SKM-1 treated with dmso at 0.1 percent for 144 hours (cell line): ENCODE measurements at regions not wholly inside any gene's neighbourhood (a gene's known extent, or its start where the extent isn't known, plus 50 kb on each side); places are given as distances from the start of the nearest gene placed in this dataset.
A peak's percentile ranks its signal among the peaks of the same experiment; 100 is the strongest.
"Not testable (repeated sequence)": the region's sequence is repeated elsewhere in the genome, so short reads cannot be mapped to it uniquely, and the experiment has no call there.

Experiments used
- DNase-seq: peaks from one replicate; lab custom pipeline; 2025; ENCODE audit not compliant: unreplicated experiment; lab: John Stamatoyannopoulos, UW

GRCh38 chr14:46444666-46445065 lies 206.9 kb downstream of the RPL10L start:
- DNase-seq: no peak

DNA sequence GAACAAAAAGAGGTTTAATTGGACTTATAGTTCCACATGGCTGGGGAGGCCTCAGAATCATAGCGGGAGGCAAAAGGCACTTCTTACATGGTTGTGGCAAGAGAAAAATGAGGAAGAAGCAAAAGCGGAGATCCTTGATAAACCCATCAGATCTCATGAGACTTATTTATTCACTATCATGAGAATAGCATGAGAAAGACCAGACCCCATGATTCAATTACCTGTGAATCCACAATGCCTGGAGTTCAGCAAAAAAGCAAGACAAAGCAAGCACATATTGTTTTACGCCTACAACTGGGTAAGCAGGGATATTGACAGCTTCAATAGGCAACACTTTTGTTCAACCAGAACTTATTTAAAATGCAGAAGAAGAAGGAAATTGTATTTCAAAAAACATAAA lies 218.2 kb downstream of the RPL10L start:
- no peak for DNase-seq

GRCh38 chr14:46432516-46432915 lies 219.1 kb downstream of the RPL10L start:
- DNase-seq: no peak

DNA sequence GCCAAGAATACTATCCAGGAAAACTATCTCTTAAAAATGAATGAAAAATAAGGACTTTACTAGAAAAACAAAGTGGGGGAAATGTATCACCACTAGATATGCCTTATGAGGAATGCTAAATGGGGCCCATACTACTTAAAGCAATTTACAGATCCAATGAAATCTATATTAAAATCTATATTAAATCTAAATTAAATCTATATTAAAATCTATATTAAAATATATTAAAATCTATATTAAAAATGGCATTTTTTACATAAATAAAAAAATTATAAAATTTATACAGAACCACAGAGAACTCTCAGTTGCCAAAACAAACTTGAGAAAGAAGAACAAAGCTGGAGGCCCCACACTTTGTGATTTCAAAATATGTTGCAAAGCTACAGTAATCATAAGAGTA lies 234.5 kb downstream of the RPL10L start:
- no peak for DNase-seq

DNA sequence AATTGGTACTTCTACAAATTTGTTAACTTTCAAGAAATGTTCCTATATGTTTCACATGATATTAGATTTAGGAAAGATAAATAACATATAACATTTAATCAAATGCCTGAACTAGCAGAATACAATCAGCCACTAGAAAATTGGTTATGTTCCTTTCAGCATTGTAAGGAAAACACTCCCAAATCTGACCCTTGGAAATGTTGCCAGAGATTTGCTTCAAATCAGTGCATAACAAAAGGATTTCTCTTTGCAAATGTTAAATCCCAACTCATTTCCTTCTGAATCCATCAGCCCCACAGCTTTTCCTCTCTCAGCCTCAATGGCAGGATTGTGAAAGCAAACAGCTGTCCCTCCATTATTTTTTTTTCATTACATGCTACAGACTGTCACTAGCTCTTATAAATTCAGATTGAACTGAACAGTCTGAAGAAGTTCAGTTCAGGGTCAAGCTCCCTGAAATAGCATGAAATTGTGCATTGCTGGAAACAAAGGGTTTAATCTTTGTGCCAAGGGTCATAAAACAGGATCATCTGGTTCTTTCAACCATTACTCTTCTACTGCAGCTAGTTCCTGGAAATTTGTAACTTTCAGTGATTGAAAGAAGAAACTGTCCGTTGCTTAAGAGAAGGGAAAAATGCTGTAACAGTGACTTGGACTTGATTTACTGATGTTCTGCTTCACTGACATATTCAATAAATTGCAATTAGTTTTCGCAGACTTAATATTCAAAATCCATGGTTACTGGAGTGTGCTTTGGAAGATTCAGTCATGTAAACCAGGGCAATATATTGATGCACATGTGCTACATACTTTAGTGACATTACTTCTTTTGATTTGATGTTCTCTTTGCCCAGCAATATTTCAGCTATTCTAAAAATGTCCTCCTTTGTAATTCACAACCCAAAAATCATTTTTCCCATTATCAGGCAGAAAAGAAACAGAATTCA lies 246.4 kb downstream of the RPL10L start:
- DNase-seq: no peak

DNA sequence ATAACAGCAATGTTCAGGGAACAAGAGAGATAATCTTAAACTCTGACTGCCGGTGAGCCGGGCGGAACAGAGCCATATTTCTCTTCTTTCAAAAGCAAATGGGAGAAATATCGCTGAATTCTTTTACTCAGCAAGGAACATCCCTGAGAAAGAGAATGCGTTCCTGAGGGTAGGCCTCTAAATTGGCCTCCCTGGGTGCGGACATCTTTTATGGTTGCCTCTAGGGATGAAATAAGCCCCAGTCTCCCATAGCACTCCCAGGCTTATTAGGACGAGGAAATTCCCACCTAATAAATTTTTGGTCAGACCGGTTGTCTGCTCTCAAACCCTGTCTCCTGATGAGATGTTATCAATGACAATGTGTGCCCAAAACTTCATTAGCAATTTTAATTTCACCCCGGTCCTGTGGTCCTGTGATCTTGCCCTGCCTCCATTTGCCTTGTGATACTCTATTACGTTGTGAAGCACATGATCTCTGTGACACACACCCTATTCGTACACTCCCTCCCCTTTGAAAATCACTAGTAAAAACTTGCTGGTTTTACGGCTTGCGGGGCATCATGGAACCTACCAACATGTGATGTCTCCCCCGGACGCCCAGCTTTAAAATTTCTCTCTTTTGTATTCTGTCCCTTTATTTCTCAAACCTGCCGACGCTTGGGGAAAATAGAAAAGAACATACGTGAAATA lies 249.4 kb downstream of the RPL10L start:
- DNase-seq: not testable (repeated sequence)

DNA sequence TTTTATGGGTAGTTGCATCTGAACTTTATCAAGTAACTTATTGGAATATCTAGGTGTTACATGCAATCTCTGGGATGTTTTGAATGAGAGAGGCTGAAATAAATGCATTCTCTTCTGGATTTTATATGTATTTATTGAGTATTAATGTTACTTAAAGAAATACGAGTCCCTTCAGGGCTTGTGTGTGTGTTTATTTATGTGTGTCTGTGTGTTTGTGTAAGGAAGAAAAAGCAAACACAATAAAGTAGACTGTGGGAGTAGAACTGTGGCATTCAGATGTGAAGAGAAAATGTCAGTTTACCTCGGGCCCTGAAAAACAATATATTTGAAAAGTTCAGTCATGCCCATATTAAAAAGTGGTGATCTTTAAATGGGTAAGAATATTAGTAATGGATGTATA lies 250.5 kb downstream of the RPL10L start:
- no peak for DNase-seq

DNA sequence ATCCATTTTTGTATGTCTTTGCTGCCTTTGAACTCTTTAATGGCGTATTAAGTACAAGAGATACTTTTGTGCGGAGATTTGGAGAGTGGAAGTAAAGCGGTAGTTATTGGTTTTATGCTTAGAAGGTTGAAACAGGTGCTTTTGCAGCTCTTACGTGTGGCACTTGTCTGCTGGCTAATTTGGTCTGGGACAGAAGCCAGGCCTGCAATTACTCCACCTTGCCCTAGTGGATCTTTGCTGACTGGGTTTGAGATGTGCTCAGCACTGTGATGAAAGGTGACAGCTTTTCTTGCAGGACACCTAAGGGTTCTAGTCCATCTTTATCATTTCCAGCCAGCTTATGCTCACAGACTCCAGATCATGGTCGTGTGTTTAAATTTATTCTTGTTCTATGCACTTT lies 252.5 kb downstream of the RPL10L start:
- DNase-seq: no peak

DNA sequence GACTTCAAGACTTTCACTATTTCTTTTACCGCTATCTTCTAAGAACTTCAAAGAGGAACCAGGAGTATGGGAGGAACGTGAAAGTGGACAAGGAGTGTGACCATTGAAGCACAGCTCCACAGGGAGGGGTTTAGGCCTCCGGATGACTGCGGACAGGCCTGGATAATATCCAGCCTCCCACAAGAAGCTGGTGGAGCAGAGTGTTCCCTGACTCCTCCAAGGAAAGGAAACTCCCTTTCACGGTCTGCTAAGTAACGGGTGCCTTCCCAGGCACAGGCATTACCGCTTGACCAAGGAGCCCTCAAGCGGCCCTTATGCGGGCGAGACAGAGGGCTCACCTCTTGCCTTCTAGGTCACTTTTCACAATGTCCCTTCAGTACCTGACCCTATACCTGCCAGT lies 267.0 kb downstream of the RPL10L start:
- no peak for DNase-seq

DNA sequence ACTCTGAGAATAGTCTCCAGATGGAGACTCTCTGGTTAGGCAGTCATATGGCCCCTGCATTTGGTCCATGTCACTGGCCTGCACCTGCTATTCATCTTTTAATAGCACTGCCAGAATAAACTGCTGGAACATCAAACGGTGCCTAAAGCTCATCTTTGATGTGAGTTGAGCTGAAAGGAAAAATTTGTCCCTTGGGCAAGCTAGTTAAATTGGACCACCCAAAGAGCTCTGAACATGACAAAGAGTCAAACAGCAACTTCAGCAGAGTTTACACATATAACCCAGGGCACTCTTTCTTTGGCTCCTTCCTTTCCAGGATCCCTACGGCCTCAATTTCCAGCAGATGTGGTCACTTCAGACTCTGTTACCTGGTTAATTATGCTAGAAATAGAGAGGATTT lies 269.9 kb downstream of the RPL10L start:
- DNase-seq: no peak

GRCh38 chr14:46378248-46378647 lies 273.3 kb downstream of the RPL10L start:
- no peak for DNase-seq

DNA sequence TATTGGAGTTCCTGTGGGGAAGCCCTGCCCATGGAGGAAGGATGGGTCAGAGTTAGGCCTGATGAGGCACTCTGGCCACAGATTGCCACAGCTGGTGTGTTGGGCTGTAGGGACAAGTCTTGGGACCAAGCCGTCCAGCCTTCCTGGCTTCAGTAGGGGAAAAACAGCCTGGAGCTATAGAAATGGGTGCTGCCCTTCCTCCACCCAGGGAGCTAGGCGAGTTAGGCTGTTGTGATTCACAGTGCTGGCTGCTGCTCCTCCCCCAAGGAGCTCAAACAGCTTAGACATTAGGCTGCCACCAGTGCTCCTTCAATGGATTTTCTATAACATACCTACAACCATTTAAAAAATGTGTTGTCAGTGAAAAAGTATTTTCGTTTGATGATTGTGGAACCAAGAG lies 274.3 kb downstream of the RPL10L start:
- DNase-seq: no peak

GRCh38 chr14:46369391-46369790 lies 282.2 kb downstream of the RPL10L start:
- DNase-seq: no peak

DNA sequence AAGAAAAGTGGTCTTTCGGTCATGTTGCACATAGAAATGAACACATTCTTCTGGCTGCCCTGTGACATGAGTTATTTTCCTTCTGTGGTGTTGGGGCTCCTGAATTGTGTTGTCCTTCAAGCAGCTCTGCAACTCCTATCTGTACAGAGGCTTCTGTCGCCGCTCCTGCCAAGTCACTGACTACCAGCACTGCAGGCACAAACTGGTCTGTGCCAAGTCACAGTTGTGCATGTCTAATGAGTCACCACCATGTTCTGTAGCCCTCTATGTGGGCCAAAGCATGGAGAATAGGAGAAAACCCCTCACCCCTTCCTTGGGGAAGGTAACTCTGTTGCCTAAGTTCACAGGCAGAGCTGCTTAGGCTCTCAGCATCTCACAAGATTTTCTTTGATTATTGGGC lies 283.3 kb downstream of the RPL10L start:
- no peak for DNase-seq

GRCh38 chr14:46352844-46353243 lies 298.7 kb downstream of the RPL10L start:
- no peak for DNase-seq

GRCh38 chr14:46344327-46344937 lies 307.1 kb downstream of the RPL10L start:
- peak; percentile 20 for DNase-seq

- no peak for DNase-seq
Measured at GRCh38 chr14:46325777-46326176, 325.8 kb downstream of the RPL10L start.

DNA sequence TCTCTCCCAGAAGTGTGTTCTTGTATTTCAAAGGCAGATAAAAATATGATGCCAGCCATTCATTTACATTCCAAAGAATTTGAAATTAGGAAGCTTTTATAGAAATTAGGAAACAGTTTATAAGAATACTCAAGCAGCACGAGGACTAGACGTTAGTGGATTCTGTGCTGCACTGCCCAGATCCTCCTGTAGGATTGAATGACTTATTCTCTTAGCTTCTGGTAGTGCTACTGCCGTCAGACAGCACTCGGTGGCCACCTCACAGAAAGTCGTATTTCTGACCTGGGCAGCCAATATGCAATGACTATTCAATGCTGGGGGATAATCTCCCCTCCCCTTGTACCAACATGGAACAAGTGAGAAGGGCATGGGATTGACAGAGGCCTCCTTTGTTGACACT lies 326.4 kb downstream of the RPL10L start:
- DNase-seq: no peak

- no peak for DNase-seq
Measured at GRCh38 chr14:46323404-46323762, 328.2 kb downstream of the RPL10L start.

DNA sequence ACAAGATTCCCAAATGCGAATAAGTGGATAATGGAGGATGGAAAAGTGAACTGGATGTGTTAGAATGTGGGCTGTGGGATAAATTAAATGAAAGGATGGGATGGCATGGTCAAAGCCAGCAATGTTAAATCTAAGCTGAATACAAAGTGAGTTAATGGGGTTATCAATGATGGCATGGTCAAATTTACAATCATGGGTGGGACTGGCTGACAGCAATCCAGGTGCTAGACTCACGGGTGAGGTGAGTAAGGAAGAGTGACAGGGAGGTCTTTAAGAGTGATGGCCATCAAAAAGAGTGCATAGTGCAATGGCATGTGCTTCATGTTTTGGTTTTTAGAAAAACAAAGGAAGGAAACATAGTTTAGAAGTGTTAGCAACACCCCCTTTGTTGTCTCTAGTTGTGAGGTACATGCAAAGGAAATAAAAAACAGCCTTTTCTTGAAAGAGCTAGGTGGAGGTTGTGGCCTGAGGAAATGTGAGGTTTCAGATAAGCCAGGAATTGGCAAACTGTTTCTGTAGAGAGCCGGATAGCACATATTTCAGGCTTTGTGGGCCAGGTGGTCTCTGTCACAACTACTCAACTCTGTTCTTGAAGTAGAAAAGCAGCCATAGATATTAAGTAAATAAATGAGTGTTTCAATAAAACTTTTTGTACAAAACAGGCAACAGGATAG lies 328.7 kb downstream of the RPL10L start:
- no peak for DNase-seq

DNA sequence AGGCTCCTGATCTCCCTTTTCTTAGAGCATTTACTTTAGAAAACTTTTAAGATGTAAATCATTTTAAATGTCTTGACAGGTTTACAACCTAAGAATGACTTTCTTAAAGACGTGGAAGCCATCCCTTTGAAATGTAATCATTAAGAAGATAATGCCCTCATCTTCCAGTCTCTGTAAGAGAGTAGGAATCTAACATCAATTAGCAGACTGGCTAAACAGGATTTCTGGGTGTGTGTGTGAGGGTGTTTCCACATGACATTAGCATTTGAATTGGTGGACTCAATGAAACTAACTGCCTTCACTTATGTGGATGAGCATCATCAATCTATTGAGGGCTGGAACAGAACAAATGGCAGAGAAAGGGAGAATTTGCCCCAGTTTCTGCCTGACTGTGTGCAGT lies 329.5 kb downstream of the RPL10L start:
- no peak for DNase-seq
